GM12865 (cell line): ENCODE measurements at regions not wholly inside any gene's neighbourhood (a gene's known extent, or its start where the extent isn't known, plus 50 kb on each side); places are given as distances from the start of the nearest gene placed in this dataset.
"Not testable (repeated sequence)": the region's sequence is repeated elsewhere in the genome, so short reads cannot be mapped to it uniquely, and the experiment has no call there.

Experiments used
- DNase-seq: peaks from one replicate; pipeline ENCODE4 v3.0.0; 2010; ENCODE audit warnings: low read depth
- H3K4me3 ChIP-seq: 2 replicates; pipeline ENCODE4 v1.5.1; 2011; ENCODE audit warnings: mild to moderate bottlenecking, low read depth, low read length, control low read depth
- TF ChIP-seq, protein P1 (sequence below): IDR thresholded peaks from 2 replicates; pipeline ENCODE4 v1.5.1; 2011; ENCODE audit warnings: low read length, control low read depth, low read depth, inconsistent platforms; ENCODE audit not compliant: insufficient read depth; ENCODE audit errors: missing control alignments

DNA sequence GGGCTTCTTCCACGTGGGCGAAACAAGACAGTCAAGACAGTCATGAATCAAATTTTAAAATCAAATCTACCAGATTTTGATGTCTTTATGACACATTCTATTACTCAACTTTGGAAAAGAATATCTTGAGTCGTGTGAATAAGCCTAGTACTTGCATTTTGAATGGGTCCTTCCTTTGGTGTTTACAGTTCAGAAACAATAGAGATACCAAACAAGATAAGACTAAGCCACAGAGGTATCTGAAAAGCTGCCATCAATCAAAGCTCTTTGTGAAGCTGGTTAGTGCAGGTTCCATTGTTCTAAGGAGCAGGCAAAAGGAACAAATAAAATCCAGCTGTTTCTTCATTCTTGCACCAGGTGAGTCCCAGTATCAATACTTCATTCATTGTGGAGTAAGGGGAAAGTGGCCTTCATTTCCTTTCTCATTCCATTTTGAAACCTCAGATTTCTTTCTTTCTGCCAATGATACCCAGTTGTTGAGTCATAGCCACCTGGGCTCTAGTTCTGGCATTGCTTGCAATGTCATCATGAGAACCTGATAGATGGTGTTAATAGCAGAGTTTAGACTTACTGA, 151.7 kb upstream of the L3MBTL4 start:
- TF ChIP-seq, protein P1, sequence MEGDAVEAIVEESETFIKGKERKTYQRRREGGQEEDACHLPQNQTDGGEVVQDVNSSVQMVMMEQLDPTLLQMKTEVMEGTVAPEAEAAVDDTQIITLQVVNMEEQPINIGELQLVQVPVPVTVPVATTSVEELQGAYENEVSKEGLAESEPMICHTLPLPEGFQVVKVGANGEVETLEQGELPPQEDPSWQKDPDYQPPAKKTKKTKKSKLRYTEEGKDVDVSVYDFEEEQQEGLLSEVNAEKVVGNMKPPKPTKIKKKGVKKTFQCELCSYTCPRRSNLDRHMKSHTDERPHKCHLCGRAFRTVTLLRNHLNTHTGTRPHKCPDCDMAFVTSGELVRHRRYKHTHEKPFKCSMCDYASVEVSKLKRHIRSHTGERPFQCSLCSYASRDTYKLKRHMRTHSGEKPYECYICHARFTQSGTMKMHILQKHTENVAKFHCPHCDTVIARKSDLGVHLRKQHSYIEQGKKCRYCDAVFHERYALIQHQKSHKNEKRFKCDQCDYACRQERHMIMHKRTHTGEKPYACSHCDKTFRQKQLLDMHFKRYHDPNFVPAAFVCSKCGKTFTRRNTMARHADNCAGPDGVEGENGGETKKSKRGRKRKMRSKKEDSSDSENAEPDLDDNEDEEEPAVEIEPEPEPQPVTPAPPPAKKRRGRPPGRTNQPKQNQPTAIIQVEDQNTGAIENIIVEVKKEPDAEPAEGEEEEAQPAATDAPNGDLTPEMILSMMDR: no peak
- DNase-seq: no peak
- H3K4me3 ChIP-seq: no peak overlapping the region

DNA sequence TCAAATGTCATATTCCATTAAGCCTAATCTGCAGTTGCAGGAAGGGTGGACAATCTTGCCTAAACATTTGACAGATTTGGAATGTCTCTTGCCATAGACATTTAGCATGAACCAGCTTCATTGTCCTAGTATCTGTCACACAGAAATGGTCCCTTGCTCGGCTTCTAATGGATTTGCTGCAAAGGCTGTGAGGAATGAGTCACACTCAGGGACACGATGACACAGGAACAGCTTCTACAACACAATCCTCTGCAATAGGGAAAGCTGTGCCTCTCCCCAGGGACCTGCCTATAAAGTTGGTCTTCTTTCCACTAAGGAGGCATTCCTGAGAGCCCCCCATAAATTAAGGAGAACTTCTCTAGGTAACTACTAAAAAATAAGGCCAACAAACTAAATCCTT, 155.1 kb upstream of the L3MBTL4 start:
- H3K4me3 ChIP-seq: no peak overlapping the region
- TF ChIP-seq, protein P1: no peak
- no peak for DNase-seq

DNA sequence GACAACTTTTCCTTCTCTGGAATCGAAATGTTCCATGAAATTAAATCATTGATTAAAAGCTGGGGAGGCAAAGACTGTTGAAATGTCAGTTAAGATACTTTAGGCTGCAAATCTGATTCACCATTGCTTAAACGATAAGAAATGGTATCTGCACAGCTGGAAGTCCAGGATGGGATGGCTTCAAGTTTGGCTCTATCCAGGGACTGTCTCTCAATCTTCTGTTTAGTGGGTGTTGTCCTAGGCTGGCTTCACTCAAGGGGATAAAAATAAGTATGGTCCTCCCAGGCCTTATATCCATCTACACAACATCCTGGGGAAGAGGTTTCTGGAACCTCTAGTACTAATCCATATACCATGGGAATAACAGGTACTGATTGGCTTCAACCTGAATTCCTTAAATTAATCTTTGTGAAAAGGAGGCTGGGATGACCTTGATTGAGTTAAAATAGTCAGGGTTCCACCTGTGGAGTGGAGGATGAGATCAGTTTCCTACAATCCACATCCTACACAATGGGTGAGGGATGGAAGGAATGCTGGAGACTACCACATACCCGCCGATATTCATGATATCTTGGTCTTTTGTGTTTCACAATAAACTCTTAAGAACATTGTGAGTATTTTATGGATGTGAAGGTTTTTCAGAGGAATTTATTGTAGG, 156.0 kb upstream of the L3MBTL4 start:
- H3K4me3 ChIP-seq: no peak overlapping the region
- DNase-seq: no peak
- TF ChIP-seq, protein P1: no peak

- no peak for DNase-seq
- H3K4me3 ChIP-seq: no peak overlapping the region
- TF ChIP-seq, protein P1: no peak
These were observed 156.5 kb upstream of the L3MBTL4 start for GRCh38 chr18:6571239-6571602.

GRCh38 chr18:6572192-6572591, 157.3 kb upstream of the ARHGAP28 start:
- DNase-seq, H3K4me3 ChIP-seq: not testable (repeated sequence)

- TF ChIP-seq, protein P1: no peak
- no peak overlapping the region for H3K4me3 ChIP-seq
- DNase-seq: no peak
These were observed 154.9 kb upstream of the ARHGAP28 start for GRCh38 chr18:6574631-6575030.

- no peak for DNase-seq
- H3K4me3 ChIP-seq: no peak overlapping the region
- TF ChIP-seq, protein P1: no peak
These were observed 153.6 kb upstream of the ARHGAP28 start for GRCh38 chr18:6575908-6576307.
